Esophagus muscularis mucosa (tissue), 3 donors: ENCODE measurements at regions not wholly inside any gene's neighbourhood (a gene's known extent, or its start where the extent isn't known, plus 50 kb on each side); places are given as distances from the start of the nearest gene placed in this dataset.

Experiments
- POLR2A ChIP-seq: fragments of 450-650 bp; IDR thresholded peaks from one replicate; pipeline ENCODE4 v1.6.1; 2017; ENCODE audit warnings: antibody characterized with exemption, moderate library complexity, mild to moderate bottlenecking, low read depth
- TF ChIP-seq, protein P1 (sequence below), 3 experiments: fragments of 200-600 bp in 2 of 3; fragments of 450-650 bp in 1 of 3; sonication (generic) in 2 of 3; IDR thresholded peaks; one replicate each; pipeline ENCODE4 v1.5.1; 2017 to 2019; ENCODE audit warnings: antibody characterized with exemption in 3 of 3, mild to moderate bottlenecking in 2 of 3, moderate library complexity in 1 of 3

DNA sequence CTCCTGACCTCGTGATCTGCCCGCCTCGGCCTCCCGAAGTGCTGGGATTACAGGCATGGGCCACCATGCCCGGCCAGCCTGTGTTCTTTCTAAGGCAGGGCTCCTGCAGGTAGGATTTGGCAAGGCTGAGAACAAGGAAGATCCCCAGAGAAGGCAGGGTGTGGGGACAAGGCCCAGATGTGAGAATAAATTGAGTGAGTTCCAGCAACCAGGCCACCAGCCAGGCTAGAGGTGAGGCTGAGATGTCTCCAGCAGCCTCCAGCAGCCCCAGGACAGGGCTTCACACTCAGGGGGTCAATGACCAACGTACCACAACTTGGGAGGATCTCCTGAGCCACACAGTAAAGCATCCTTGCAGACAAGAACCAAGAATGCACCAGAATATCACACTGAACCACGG is 75.1 kb downstream of the BUD13 start:
- TF ChIP-seq POLR2A: no peak
- TF ChIP-seq, protein P1, sequence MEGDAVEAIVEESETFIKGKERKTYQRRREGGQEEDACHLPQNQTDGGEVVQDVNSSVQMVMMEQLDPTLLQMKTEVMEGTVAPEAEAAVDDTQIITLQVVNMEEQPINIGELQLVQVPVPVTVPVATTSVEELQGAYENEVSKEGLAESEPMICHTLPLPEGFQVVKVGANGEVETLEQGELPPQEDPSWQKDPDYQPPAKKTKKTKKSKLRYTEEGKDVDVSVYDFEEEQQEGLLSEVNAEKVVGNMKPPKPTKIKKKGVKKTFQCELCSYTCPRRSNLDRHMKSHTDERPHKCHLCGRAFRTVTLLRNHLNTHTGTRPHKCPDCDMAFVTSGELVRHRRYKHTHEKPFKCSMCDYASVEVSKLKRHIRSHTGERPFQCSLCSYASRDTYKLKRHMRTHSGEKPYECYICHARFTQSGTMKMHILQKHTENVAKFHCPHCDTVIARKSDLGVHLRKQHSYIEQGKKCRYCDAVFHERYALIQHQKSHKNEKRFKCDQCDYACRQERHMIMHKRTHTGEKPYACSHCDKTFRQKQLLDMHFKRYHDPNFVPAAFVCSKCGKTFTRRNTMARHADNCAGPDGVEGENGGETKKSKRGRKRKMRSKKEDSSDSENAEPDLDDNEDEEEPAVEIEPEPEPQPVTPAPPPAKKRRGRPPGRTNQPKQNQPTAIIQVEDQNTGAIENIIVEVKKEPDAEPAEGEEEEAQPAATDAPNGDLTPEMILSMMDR (IDR thresholded peaks at IDR 0.05): no peak
